Mesenchymal stem cell (in vitro differentiated cells and primary cell): ENCODE measurements at regions not wholly inside any gene's neighbourhood (a gene's known extent, or its start where the extent isn't known, plus 50 kb on each side); places are given as distances from the start of the nearest gene placed in this dataset.
A peak's percentile ranks its signal among the peaks of the same experiment; 100 is the strongest.

Experiments
- DNase-seq: peaks from one replicate; pipeline ENCODE4 v3.0.0-alpha.2; 2013
- H2AFZ ChIP-seq: one replicate; pipeline ENCODE4 v1.6.1; 2013; ENCODE audit warnings: low read depth, mild to moderate bottlenecking, control low read depth, inconsistent platforms, low read length, moderate library complexity
- H2AK5ac ChIP-seq: 2 replicates; pipeline ENCODE4 v1.6.1; 2013; ENCODE audit warnings: low read length, moderate library complexity, mild to moderate bottlenecking, inconsistent platforms; ENCODE audit not compliant: severe bottlenecking
- H2BK120ac ChIP-seq: one replicate; pipeline ENCODE4 v1.6.1; 2013; ENCODE audit warnings: low read depth, mild to moderate bottlenecking, inconsistent platforms, low read length, moderate library complexity
- H2BK12ac ChIP-seq, 2 experiments: one replicate each; pipeline ENCODE4 v1.6.1; 2013; ENCODE audit warnings: inconsistent platforms in 2 of 2, low read length in 2 of 2, mild to moderate bottlenecking in 2 of 2, moderate library complexity in 2 of 2, control low read depth in 1 of 2
- H2BK15ac ChIP-seq: one replicate; pipeline ENCODE4 v1.6.1; 2013; ENCODE audit warnings: mild to moderate bottlenecking, low read depth, inconsistent platforms; ENCODE audit not compliant: poor library complexity, severe bottlenecking
- H2BK5ac ChIP-seq: 2 replicates; pipeline ENCODE4 v1.6.1; 2013; ENCODE audit warnings: low read depth, mild to moderate bottlenecking, low read length, control low read depth, inconsistent platforms; ENCODE audit not compliant: poor library complexity, severe bottlenecking
- H3K14ac ChIP-seq, 2 experiments: one replicate each; pipeline ENCODE4 v1.6.1; 2013; ENCODE audit warnings: inconsistent platforms in 2 of 2, low read length in 2 of 2, control low read depth in 1 of 2, mild to moderate bottlenecking in 1 of 2, moderate library complexity in 1 of 2
- H3K18ac ChIP-seq, 2 experiments: one replicate each; pipeline ENCODE4 v1.6.1; 2013; ENCODE audit warnings: inconsistent platforms in 2 of 2, low read length in 2 of 2, control low read depth in 1 of 2, low read depth in 1 of 2, mild to moderate bottlenecking in 1 of 2
- H3K23ac ChIP-seq, 2 experiments: one replicate each; pipeline ENCODE4 v1.6.1; 2013; ENCODE audit warnings: inconsistent platforms in 2 of 2, low read length in 2 of 2, mild to moderate bottlenecking in 2 of 2, moderate library complexity in 2 of 2, control low read depth in 1 of 2
- H3K27ac ChIP-seq: 2 replicates; pipeline ENCODE4 v1.5.1; 2013; ENCODE audit warnings: mild to moderate bottlenecking, moderate library complexity, low read length, control low read depth, inconsistent platforms; ENCODE audit not compliant: poor library complexity, severe bottlenecking
- H3K27me3 ChIP-seq, 2 experiments: 2 replicates each; pipeline versions ENCODE4 v1.6.1 to v1.7.0; 2013; ENCODE audit warnings: low read length in 2 of 2, mild to moderate bottlenecking in 2 of 2, moderate library complexity in 2 of 2, control low read depth in 1 of 2, inconsistent platforms in 1 of 2; ENCODE audit not compliant: control insufficient read depth in 1 of 2, insufficient read depth in 1 of 2
- H3K36me3 ChIP-seq, 2 experiments: 2 replicates each; pipeline versions ENCODE4 v1.6.1 to v1.7.0; 2013; ENCODE audit warnings: low read length in 2 of 2, control low read depth in 1 of 2, inconsistent platforms in 1 of 2, low read depth in 1 of 2, mild to moderate bottlenecking in 1 of 2; ENCODE audit not compliant: insufficient read depth in 2 of 2, control insufficient read depth in 1 of 2
- H3K4ac ChIP-seq, 2 experiments: one replicate each; pipeline ENCODE4 v1.6.1; 2013; ENCODE audit warnings: inconsistent platforms in 2 of 2, low read length in 2 of 2, mild to moderate bottlenecking in 2 of 2, moderate library complexity in 2 of 2, control low read depth in 1 of 2, low read depth in 1 of 2
- H3K4me1 ChIP-seq: 2 replicates; pipeline ENCODE4 v1.6.1; 2013; ENCODE audit warnings: low read depth, low read length, control low read depth; ENCODE audit not compliant: control insufficient read depth, insufficient read depth
- H3K4me2 ChIP-seq: 2 replicates; pipeline ENCODE4 v1.6.1; 2013; ENCODE audit warnings: low read length, mild to moderate bottlenecking, inconsistent platforms; ENCODE audit not compliant: poor library complexity, severe bottlenecking
- H3K4me3 ChIP-seq, 2 experiments: 2 replicates each; pipeline versions ENCODE4 v1.5.1 to v1.7.0; 2013; ENCODE audit warnings: low read length in 2 of 2, mild to moderate bottlenecking in 2 of 2, control low read depth in 1 of 2, low read depth in 1 of 2; ENCODE audit not compliant: insufficient read depth in 1 of 2
- H3K79me1 ChIP-seq: replicated peaks from 2 replicates; pipeline ENCODE4 v1.6.1; 2013; ENCODE audit warnings: mild to moderate bottlenecking, control low read depth, low read length, inconsistent platforms; ENCODE audit not compliant: poor library complexity, severe bottlenecking
- H3K9ac ChIP-seq: 2 replicates; pipeline ENCODE4 v1.7.0; 2013; ENCODE audit warnings: mild to moderate bottlenecking, low read length, moderate library complexity
- H3K9me3 ChIP-seq: 2 replicates; pipeline ENCODE4 v1.7.0; 2013; ENCODE audit warnings: mild to moderate bottlenecking, low read length; ENCODE audit not compliant: control insufficient read depth
- H4K8ac ChIP-seq: one replicate; pipeline ENCODE4 v1.6.1; 2013; ENCODE audit warnings: inconsistent platforms, mild to moderate bottlenecking, low read length, moderate library complexity
- H4K91ac ChIP-seq: one replicate; pipeline ENCODE4 v1.6.1; 2013; ENCODE audit warnings: mild to moderate bottlenecking, low read length, inconsistent platforms
- WGBS: methylation state at CpG from one replicate; pipeline ENCODE4 v1.1.7; 2013; ENCODE audit warnings: mixed read lengths; 5-methylcytosine and 5-hydroxymethylcytosine counted together

- no peaks in the 10 kb centered on the region for H3K36me3 ChIP-seq
- H3K79me1 ChIP-seq, result no peaks in the 10 kb centered on the region
- H2AK5ac ChIP-seq, result no peak overlapping the region
- no peak overlapping the region for H4K91ac ChIP-seq
- no peak overlapping the region for H4K8ac ChIP-seq
- no peak for DNase-seq
- no peak overlapping the region for H2BK5ac ChIP-seq
- no peaks in the 10 kb centered on the region for H3K27me3 ChIP-seq
- no CpG with 5 or more reads among the region's 2 CpGs for WGBS
- H3K4me1 ChIP-seq, result no peaks in the 10 kb centered on the region
- H3K4me3 ChIP-seq, result no peak overlapping the region
- H3K23ac ChIP-seq, result no peak overlapping the region
- H2BK12ac ChIP-seq, result no peak overlapping the region
- H2AFZ ChIP-seq, result no peak overlapping the region
- H3K9ac ChIP-seq, result no peak overlapping the region
- no peak overlapping the region for H2BK15ac ChIP-seq
- H3K9me3 ChIP-seq, result no peaks in the 10 kb centered on the region
- H3K18ac ChIP-seq, result no peak overlapping the region
- H2BK120ac ChIP-seq, result no peak overlapping the region
- no peak overlapping the region for H3K27ac ChIP-seq
- no peak overlapping the region for H3K14ac ChIP-seq
- no peak overlapping the region for H3K4me2 ChIP-seq
- no peak overlapping the region for H3K4ac ChIP-seq
Observed at GRCh38 chr6:120302041-120302440, 952.5 kb upstream of the MAN1A1 start.

GRCh38 chr6:120290964-120291363 lies 941.4 kb upstream of the MAN1A1 start:
- H3K9ac ChIP-seq, result no peak overlapping the region
- H3K14ac ChIP-seq, result no peak overlapping the region
- no peak overlapping the region for H3K4ac ChIP-seq
- no peak overlapping the region for H2AK5ac ChIP-seq
- no peak overlapping the region for H2AFZ ChIP-seq
- WGBS, result 79% methylated on average over 1 of the region's 1 CpG
- H3K4me1 ChIP-seq, result no peaks in the 10 kb centered on the region
- no peak overlapping the region for H3K4me2 ChIP-seq
- H3K27ac ChIP-seq, result no peak overlapping the region
- no peak overlapping the region for H2BK120ac ChIP-seq
- DNase-seq, result peak; percentile 6
- peaks cover 3% of the 10 kb centered on the region for H3K9me3 ChIP-seq
- H3K79me1 ChIP-seq, result no peaks in the 10 kb centered on the region
- H2BK5ac ChIP-seq, result no peak overlapping the region
- H2BK15ac ChIP-seq, result no peak overlapping the region
- H3K27me3 ChIP-seq, result no peaks in the 10 kb centered on the region
- H3K23ac ChIP-seq, result no peak overlapping the region
- H3K36me3 ChIP-seq, result no peaks in the 10 kb centered on the region
- no peak overlapping the region for H4K8ac ChIP-seq
- no peak overlapping the region for H4K91ac ChIP-seq
- no peak overlapping the region for H3K18ac ChIP-seq
- no peak overlapping the region for H2BK12ac ChIP-seq
- H3K4me3 ChIP-seq, result no peak overlapping the region

GRCh38 chr6:120282005-120282404 lies 932.4 kb upstream of the MAN1A1 start:
- Histone ChIP-seq H2AFZ (no peak overlapping the region), H3K9me3 (no peaks in the 10 kb centered on the region), H3K4ac (no peak overlapping the region), H3K27ac (no peak overlapping the region), H2AK5ac (no peak overlapping the region), H2BK12ac (no peak overlapping the region), H3K23ac (no peak overlapping the region), H3K4me1 (no peaks in the 10 kb centered on the region), H4K91ac (no peak overlapping the region), H3K4me3 (no peak overlapping the region), H3K14ac (no peak overlapping the region), H3K9ac (no peak overlapping the region), H2BK5ac (no peak overlapping the region), H3K18ac (no peak overlapping the region), H4K8ac (no peak overlapping the region), H3K36me3 (no peaks in the 10 kb centered on the region), H2BK120ac (no peak overlapping the region), H3K27me3 (no peaks in the 10 kb centered on the region), H3K4me2 (no peak overlapping the region), H2BK15ac (no peak overlapping the region), H3K79me1 (no peaks in the 10 kb centered on the region)
- no peak for DNase-seq
- no CpG with 5 or more reads among the region's 2 CpGs for WGBS

- no peak overlapping the region for H3K23ac ChIP-seq
- WGBS, result 83% methylated on average over 3 of the region's 4 CpGs
- no peak overlapping the region for H3K4ac ChIP-seq
- no peak overlapping the region for H3K18ac ChIP-seq
- no peak overlapping the region for H2BK5ac ChIP-seq
- no peak for DNase-seq
- no peaks in the 10 kb centered on the region for H3K27me3 ChIP-seq
- H3K4me3 ChIP-seq, result no peak overlapping the region
- no peak overlapping the region for H4K8ac ChIP-seq
- H4K91ac ChIP-seq, result no peak overlapping the region
- H3K79me1 ChIP-seq, result no peaks in the 10 kb centered on the region
- no peaks in the 10 kb centered on the region for H3K9me3 ChIP-seq
- H2AFZ ChIP-seq, result no peak overlapping the region
- no peaks in the 10 kb centered on the region for H3K36me3 ChIP-seq
- no peak overlapping the region for H3K9ac ChIP-seq
- no peak overlapping the region for H2BK12ac ChIP-seq
- H2BK120ac ChIP-seq, result no peak overlapping the region
- H3K4me1 ChIP-seq, result no peaks in the 10 kb centered on the region
- H3K14ac ChIP-seq, result no peak overlapping the region
- H3K27ac ChIP-seq, result no peak overlapping the region
- no peak overlapping the region for H2AK5ac ChIP-seq
- H2BK15ac ChIP-seq, result no peak overlapping the region
- no peak overlapping the region for H3K4me2 ChIP-seq
Observed at GRCh38 chr6:120279466-120280167, 930.1 kb upstream of the MAN1A1 start.
